Adrenal gland (tissue), 9 donors: ENCODE measurements at regions not wholly inside any gene's neighbourhood (a gene's known extent, or its start where the extent isn't known, plus 50 kb on each side); places are given as distances from the start of the nearest gene placed in this dataset.

ENCODE experiments used
- DNase-seq, 7 donors: peaks; one replicate each; pipeline ENCODE4 v3.0.0-alpha.2; 2019 to 2020
- H3K27ac ChIP-seq, 5 donors: fragments of 200-600 bp; sonication (generic) in 4 of 5; 1 replicate in 3 of 5; 2 replicates in 2 of 5; pipeline versions ENCODE4 v1.5.1 to v1.8.0; 2016 to 2020; ENCODE audit warnings: mild to moderate bottlenecking in 1 of 5
- H3K27me3 ChIP-seq: fragments of 200-600 bp; 2 replicates; pipeline ENCODE4 v1.8.0; 2021
- H3K36me3 ChIP-seq, 2 donors: fragments of 200-600 bp; replicated peaks in 1 of 2; 1 replicate in 1 of 2; 2 replicates in 1 of 2; pipeline versions ENCODE4 v1.5.1 to v1.8.0; 2018 to 2022
- H3K4me1 ChIP-seq, 2 donors: fragments of 200-600 bp; replicated peaks in 1 of 2; 1 replicate in 1 of 2; 2 replicates in 1 of 2; pipeline versions ENCODE4 v1.5.1 to v1.8.0; 2018 to 2021
- H3K4me3 ChIP-seq, 4 donors: fragments of 200-600 bp; sonication (generic) in 3 of 4; one replicate each; pipeline ENCODE4 v1.5.1; 2016 to 2018
- H3K9me3 ChIP-seq, 3 donors: fragments of 200-600 bp; sonication (generic) in 1 of 3; replicated peaks in 1 of 3; 1 replicate in 2 of 3; 2 replicates in 1 of 3; pipeline versions ENCODE4 v1.5.1 to v1.8.0; 2016 to 2021
- POLR2A ChIP-seq, 2 donors: fragments of 450-650 bp; IDR thresholded peaks; one replicate each; pipeline ENCODE4 v1.6.1; 2017; ENCODE audit warnings: antibody characterized with exemption in 2 of 2, mild to moderate bottlenecking in 2 of 2, moderate library complexity in 1 of 2
- WGBS, 4 donors: extraction: QIAGEN DNeasy Blood & Tissue Kit in 2 of 4; methylation state at CpG; one replicate each; pipeline versions ENCODE4 v1.1.5 to v1.1.7; 2013 to 2017; 5-methylcytosine and 5-hydroxymethylcytosine counted together
- intact Hi-C, 2 donors: fragments of 100-400 bp; cut with DNase I; formaldehyde crosslinking; loops; one replicate each; pipeline versions ENCODE4 v1.14.1 to v1.15.0; 2022 to 2023
- TF ChIP-seq, protein P1 (sequence below), 6 experiments: fragments of 450-650 bp in 4 of 6; fragments of 200-600 bp in 2 of 6; sonication (generic) in 1 of 6; IDR thresholded peaks; 1 replicate in 5 of 6; 2 replicates in 1 of 6; pipeline versions ENCODE4 v1.5.1 to v1.8.0; 2016 to 2021; ENCODE audit warnings: antibody characterized with exemption in 6 of 6, mild to moderate bottlenecking in 2 of 6, moderate library complexity in 1 of 6
- donor health status: healthy with polysubstance abuse.
- donor health status: Bipolar disorder and iron deficiency.
- donor health status: DM: yes; HTN: yes; CAD: no.
- donor health status: DM: no; HTN: no; CAD: no.
- donor health status: DM: no; HTN: no; CAD: no.

DNA sequence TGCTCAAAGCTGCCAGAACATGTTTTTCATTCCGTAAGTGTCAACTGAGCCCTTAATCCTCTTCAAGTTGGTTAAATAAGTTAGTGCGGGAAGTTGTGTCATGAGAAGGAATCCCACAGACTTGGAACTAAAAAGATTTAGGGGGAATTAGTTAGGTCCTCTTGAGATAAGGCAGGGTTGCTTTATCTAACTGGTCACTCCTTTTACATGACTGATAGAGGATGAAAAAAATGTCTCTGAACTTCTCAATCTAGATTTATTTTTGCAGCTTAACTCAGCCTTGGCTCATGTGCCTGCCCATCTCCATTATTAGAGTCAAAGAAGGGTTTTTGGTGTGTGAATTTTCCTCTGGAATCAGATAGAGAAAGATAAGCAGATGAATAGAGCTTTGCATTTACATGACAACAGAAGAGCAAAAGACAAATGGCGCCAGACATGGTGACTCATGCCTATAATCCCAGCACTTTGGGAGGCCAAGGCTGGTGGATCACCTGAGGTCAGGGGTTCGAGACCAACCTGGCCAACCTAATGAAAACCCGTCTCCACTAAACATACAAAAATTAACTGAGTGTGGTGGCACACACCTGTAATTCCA, 882.9 kb downstream of the RPA4 start:
- TF ChIP-seq, protein P1, sequence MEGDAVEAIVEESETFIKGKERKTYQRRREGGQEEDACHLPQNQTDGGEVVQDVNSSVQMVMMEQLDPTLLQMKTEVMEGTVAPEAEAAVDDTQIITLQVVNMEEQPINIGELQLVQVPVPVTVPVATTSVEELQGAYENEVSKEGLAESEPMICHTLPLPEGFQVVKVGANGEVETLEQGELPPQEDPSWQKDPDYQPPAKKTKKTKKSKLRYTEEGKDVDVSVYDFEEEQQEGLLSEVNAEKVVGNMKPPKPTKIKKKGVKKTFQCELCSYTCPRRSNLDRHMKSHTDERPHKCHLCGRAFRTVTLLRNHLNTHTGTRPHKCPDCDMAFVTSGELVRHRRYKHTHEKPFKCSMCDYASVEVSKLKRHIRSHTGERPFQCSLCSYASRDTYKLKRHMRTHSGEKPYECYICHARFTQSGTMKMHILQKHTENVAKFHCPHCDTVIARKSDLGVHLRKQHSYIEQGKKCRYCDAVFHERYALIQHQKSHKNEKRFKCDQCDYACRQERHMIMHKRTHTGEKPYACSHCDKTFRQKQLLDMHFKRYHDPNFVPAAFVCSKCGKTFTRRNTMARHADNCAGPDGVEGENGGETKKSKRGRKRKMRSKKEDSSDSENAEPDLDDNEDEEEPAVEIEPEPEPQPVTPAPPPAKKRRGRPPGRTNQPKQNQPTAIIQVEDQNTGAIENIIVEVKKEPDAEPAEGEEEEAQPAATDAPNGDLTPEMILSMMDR (IDR thresholded peaks at IDR 0.05): no peak
- no peaks in the 10 kb centered on the region for H3K36me3 ChIP-seq
- intact Hi-C loops: no loop called here
- H3K27me3 ChIP-seq: peaks cover 3% of the 10 kb centered on the region
- H3K4me1 ChIP-seq: no peaks in the 10 kb centered on the region
- no peak overlapping the region for H3K4me3 ChIP-seq
- WGBS, 4 donors: 67 to 76% (median 71%) methylated on average over 5 of the region's 5 CpGs
- H3K9me3 ChIP-seq: no peaks in the 10 kb centered on the region
- DNase-seq: no peak
- no peak overlapping the region for H3K27ac ChIP-seq

DNA sequence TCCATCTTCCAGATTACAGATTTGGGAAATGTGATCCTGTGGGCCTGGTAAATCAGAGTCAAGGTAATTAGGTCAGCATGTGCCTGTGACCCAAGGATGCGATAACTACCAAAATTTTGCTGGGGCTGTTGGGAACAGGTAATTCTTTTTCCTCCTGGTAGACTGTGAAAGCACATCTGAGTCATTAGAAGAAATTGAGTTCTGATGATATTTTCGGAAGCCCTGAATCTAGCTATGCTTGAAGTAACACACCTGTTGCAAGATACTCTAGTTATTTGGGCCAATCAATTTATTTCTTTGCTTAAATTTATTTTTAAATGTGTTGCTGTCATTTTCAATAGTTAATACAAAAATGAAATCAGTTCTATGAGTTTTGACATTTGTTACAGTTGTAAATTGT, 903.6 kb downstream of the RPA4 start:
- Histone ChIP-seq H3K9me3 (no peaks in the 10 kb centered on the region), H3K27me3 (no peaks in the 10 kb centered on the region), H3K36me3 (no peaks in the 10 kb centered on the region), H3K4me1 (no peaks in the 10 kb centered on the region), H3K4me3 (no peak overlapping the region), H3K27ac (no peak overlapping the region)
- 83 to 93% (median 90%) methylated on average over 2 of the region's 2 CpGs for WGBS, 4 donors
- DNase-seq: no peak
- intact Hi-C loops: no loop called here
- TF ChIP-seq, protein P1 (IDR thresholded peaks at IDR 0.05): no peak
- no peak for TF ChIP-seq POLR2A (IDR thresholded peaks at IDR 0.05)

DNA sequence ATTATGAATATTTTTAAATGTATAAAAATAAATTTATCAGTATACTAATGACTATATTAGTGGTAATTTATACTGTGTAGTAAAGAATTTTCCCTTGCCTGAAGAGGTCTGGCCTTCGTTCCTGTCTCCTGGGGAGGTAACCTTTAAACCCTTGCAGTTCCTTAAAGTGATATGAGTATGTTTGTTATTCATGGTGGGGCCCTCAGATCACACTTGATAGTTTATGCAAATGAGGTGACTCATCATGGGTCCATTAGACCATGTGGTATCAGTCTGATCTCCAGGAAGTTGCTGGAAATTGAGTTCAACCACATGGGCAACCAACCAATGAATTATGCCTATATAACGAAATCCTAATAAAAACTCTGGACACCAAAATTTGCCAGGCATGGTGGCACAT, 904.1 kb downstream of the RPA4 start:
- TF ChIP-seq, protein P1 (IDR thresholded peaks at IDR 0.05): no peak
- no peak for TF ChIP-seq POLR2A (IDR thresholded peaks at IDR 0.05)
- no peaks in the 10 kb centered on the region for H3K27me3 ChIP-seq
- H3K27ac ChIP-seq: no peak overlapping the region
- H3K4me3 ChIP-seq: no peak overlapping the region
- DNase-seq: no peak
- no peaks in the 10 kb centered on the region for H3K36me3 ChIP-seq
- H3K9me3 ChIP-seq: no peaks in the 10 kb centered on the region
- 81 to 94% (median 83%) methylated on average over 1 to 2 of the region's 2 CpGs for WGBS, 4 donors
- intact Hi-C loops: no loop called here
- H3K4me1 ChIP-seq: no peaks in the 10 kb centered on the region

DNA sequence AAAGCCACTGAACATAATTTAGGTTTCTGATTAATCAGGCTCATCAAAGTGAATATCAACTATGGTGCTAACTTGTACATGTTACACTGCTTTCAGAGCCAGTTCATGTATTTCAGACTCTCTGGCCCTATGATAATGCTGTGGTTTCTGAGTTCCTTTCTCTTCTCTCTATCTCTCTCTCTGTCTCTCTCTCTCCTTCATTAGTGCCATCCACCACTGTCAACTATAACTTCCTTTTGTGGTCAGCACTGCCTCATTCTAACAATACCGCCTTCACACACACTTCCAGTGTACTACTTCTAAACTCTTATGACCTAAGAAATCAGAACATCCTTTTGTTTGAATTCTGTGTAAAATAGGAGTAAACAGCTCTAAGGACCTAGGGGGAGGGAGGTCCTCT, 907.1 kb downstream of the RPA4 start:
- no peak for DNase-seq
- WGBS, 4 donors: 77 to 86% (median 81%) methylated on average over 1 of the region's 1 CpG
- TF ChIP-seq POLR2A (IDR thresholded peaks at IDR 0.05): no peak
- TF ChIP-seq, protein P1 (IDR thresholded peaks at IDR 0.05): no peak
- no peaks in the 10 kb centered on the region for H3K4me1 ChIP-seq
- no peaks in the 10 kb centered on the region for H3K36me3 ChIP-seq
- no peak overlapping the region for H3K27ac ChIP-seq
- no peaks in the 10 kb centered on the region for H3K9me3 ChIP-seq
- intact Hi-C loops: no loop called here
- H3K4me3 ChIP-seq: no peak overlapping the region
- no peaks in the 10 kb centered on the region for H3K27me3 ChIP-seq
